Ishikawa (cell line): ENCODE measurements at regions not wholly inside any gene's neighbourhood (a gene's known extent, or its start where the extent isn't known, plus 50 kb on each side); places are given as distances from the start of the nearest gene placed in this dataset.

Experiments
- CEBPB ChIP-seq: IDR thresholded peaks from 2 replicates; pipeline ENCODE4 v1.6.1; 2012
- CREB1 ChIP-seq: IDR thresholded peaks from 2 replicates; pipeline ENCODE4 v1.6.1; 2012; ENCODE audit warnings: low read depth
- EGR1 ChIP-seq: IDR thresholded peaks from 2 replicates; pipeline ENCODE4 v1.6.1; 2012
- EP300 ChIP-seq: IDR thresholded peaks from 2 replicates; pipeline ENCODE4 v1.6.1; 2012; ENCODE audit warnings: borderline replicate concordance
- FOXM1 ChIP-seq: IDR thresholded peaks from 2 replicates; pipeline ENCODE4 v1.6.1; 2012; ENCODE audit warnings: low read depth, borderline replicate concordance
- MAX ChIP-seq: IDR thresholded peaks from 2 replicates; pipeline ENCODE4 v1.6.1; 2012
- NFIC ChIP-seq: IDR thresholded peaks from 2 replicates; pipeline ENCODE4 v1.6.1; 2012
- RAD21 ChIP-seq: IDR thresholded peaks from 2 replicates; pipeline ENCODE4 v1.6.1; 2012; ENCODE audit warnings: low read depth
- REST ChIP-seq: IDR thresholded peaks from 2 replicates; pipeline ENCODE4 v1.6.1; 2012; ENCODE audit warnings: low read depth, mild to moderate bottlenecking
- TAF1 ChIP-seq: IDR thresholded peaks from 2 replicates; pipeline ENCODE4 v1.6.1; 2012; ENCODE audit warnings: low read depth, mild to moderate bottlenecking
- TCF12 ChIP-seq: IDR thresholded peaks from 2 replicates; pipeline ENCODE4 v1.6.1; 2012; ENCODE audit warnings: low read depth
- TEAD4 ChIP-seq: IDR thresholded peaks from 2 replicates; pipeline ENCODE4 v1.6.1; 2012
- USF1 ChIP-seq: IDR thresholded peaks from 2 replicates; pipeline ENCODE4 v1.6.1; 2012
- ZBTB7A ChIP-seq: IDR thresholded peaks from 2 replicates; pipeline ENCODE4 v1.6.1; 2012; ENCODE audit warnings: low read depth

GRCh38 chr2:12448846-12449505 is 267.8 kb upstream of the TRIB2 start:
- TF ChIP-seq TAF1: no peak
- no peak for TF ChIP-seq EP300
- no peak for TF ChIP-seq CREB1
- no peak for TF ChIP-seq RAD21
- no peak for TF ChIP-seq MAX
- TF ChIP-seq FOXM1: no peak
- TF ChIP-seq TCF12: no peak
- TF ChIP-seq CEBPB: no peak
- no peak for TF ChIP-seq EGR1
- no peak for TF ChIP-seq REST
- TF ChIP-seq ZBTB7A: no peak
- TF ChIP-seq TEAD4: no peak
- TF ChIP-seq USF1: no peak
- no peak for TF ChIP-seq NFIC
